ENCODE measurements at regions not wholly inside any gene's neighbourhood (a gene's known extent, or its start where the extent isn't known, plus 50 kb on each side); places are given as distances from the start of the nearest gene placed in this dataset.

DNA sequence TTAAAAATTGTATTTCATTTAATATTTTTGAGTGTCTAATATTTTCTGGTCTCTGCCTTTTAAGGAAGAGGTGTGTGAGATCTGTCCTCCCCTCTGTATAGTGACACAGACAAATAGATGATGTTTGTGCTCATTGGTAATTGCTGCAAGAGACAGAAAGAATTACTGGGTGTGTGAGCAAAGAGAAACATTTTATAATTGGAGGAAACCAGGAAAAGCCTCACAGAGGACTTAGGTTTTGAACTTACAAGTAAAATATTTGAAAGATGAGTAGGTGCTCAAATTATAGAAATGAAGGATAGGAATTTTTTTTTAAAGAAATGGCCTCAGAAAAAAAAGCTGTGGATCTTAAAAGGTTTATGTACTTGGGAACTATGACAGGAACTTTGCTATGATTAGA is 149.8 kb downstream of the SPCS3 start:
- no peaks in the 10 kb centered on the region for H3K36me3 Mint-ChIP-seq
- H3K27ac Mint-ChIP-seq, result no peak overlapping the region
- no peaks in the 10 kb centered on the region for H3K4me1 Mint-ChIP-seq
- no peaks in the 10 kb centered on the region for H3K9me3 Mint-ChIP-seq
- H3K27me3 Mint-ChIP-seq, result no peaks in the 10 kb centered on the region
- H3K4me3 Mint-ChIP-seq, result no peak overlapping the region
- no peak for ATAC-seq

DNA sequence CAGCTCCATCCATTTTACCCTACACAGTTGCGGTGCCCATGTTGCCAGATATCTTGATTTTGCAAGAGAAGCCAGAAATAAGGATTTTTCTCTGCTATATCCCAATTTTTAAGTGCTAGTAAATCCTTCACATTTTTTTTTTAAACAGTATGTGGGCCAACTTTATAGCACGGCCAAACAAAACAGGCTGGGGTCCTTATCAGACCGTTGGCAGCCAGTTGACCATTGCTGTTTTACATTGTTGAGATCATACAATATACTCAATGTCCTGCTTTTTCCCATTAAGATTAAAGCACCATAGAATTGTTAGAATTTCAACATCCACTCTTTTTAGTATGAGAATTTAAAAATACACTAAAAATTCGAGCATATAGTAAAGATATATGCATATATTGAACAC is 150.9 kb downstream of the SPCS3 start:
- no peaks in the 10 kb centered on the region for H3K9me3 Mint-ChIP-seq
- H3K36me3 Mint-ChIP-seq, result no peaks in the 10 kb centered on the region
- no peaks in the 10 kb centered on the region for H3K4me1 Mint-ChIP-seq
- H3K27ac Mint-ChIP-seq, result no peak overlapping the region
- H3K4me3 Mint-ChIP-seq, result no peak overlapping the region
- ATAC-seq, result no peak
- no peaks in the 10 kb centered on the region for H3K27me3 Mint-ChIP-seq

DNA sequence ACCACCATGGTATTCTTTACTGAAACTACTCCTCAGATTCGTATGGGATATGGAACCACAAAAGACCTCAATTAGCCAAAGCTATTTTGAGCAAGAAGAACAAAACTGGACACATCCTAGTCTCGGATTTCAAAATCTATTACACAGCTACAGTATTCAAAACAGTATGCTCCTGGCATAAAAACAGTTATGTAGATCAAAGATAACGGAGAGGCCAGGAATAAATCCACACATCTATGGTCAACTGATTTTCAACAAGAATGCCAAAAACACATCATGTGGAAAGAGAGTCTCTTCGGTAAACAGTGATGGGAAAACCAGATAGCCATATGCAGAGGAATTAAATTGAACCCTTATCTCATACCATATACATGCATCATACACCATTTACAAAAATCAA is 155.3 kb downstream of the SPCS3 start:
- Mint-ChIP-seq H3K4me3 (no peak overlapping the region), H3K27me3 (no peaks in the 10 kb centered on the region), H3K4me1 (no peaks in the 10 kb centered on the region), H3K27ac (no peak overlapping the region), H3K9me3 (peaks cover 4% of the 10 kb centered on the region), H3K36me3 (no peaks in the 10 kb centered on the region)
- no peak for ATAC-seq

DNA sequence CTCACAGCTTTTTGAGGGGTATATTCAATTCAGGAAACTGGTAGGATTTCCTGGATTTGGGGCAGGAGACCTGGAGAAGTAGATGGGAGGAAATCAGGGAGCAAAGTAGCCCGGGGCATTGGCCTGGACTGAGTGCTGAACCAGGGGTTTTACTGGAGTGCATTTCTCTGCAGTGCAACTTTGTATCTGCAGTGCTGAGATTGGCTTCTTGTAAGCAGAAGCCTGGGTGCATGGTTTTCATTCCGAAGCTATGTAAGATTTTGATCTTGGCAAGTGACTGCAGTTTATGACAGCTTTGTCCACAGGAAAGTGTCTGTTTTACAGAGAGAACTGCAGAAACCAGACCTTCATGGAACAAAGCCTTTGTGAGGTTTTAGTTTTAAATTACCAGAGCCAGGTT is 158.3 kb downstream of the SPCS3 start:
- ATAC-seq, result no peak
- Mint-ChIP-seq H3K36me3 (no peaks in the 10 kb centered on the region), H3K27ac (no peak overlapping the region), H3K4me1 (no peaks in the 10 kb centered on the region), H3K9me3 (peaks cover 4% of the 10 kb centered on the region), H3K4me3 (no peak overlapping the region), H3K27me3 (no peaks in the 10 kb centered on the region)

DNA sequence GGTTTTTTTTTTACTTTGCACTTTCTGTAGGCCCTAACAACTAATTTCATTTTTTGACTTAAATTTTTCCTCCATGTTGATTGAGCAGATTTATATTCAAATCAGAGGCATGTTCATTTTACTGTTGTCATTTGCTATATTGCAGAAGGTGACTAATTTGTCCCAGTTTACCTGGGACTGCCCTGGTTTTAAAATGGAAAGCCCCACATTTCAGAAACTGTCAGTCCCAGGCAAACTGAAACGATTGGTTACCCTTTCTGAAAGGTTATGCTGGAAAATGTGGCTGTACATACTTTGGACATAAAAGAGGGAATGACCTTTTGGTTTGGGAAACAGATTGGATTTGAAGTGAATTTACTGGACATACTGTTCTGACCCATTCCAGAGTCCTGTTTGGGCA is 160.0 kb downstream of the SPCS3 start:
- H3K4me3 Mint-ChIP-seq, result no peak overlapping the region
- no peaks in the 10 kb centered on the region for H3K4me1 Mint-ChIP-seq
- peaks cover 4% of the 10 kb centered on the region for H3K9me3 Mint-ChIP-seq
- H3K27me3 Mint-ChIP-seq, result no peaks in the 10 kb centered on the region
- no peak for ATAC-seq
- H3K36me3 Mint-ChIP-seq, result no peaks in the 10 kb centered on the region
- no peak overlapping the region for H3K27ac Mint-ChIP-seq

DNA sequence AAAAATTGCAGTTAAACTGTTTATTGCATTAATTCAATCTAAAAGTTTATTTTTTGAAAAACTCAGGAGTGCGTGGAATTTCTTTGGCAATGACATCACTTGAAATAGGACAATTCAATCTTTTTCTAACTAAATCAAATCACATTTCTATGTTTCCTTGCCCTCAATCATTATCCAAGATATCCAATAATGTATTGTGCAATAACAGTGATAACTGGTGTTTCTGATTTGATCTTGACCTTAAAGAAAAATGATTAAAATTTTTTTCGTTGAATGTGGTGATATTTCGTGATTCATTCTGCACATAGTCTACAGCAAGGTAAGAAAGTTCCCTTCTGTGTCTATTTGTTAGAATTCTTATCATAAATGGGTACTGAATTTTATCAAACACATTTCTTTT is 163.2 kb downstream of the SPCS3 start:
- no peaks in the 10 kb centered on the region for H3K36me3 Mint-ChIP-seq
- no peaks in the 10 kb centered on the region for H3K27me3 Mint-ChIP-seq
- no peaks in the 10 kb centered on the region for H3K4me1 Mint-ChIP-seq
- H3K27ac Mint-ChIP-seq, result no peak overlapping the region
- peaks cover 4% of the 10 kb centered on the region for H3K9me3 Mint-ChIP-seq
- no peak overlapping the region for H3K4me3 Mint-ChIP-seq
- no peak for ATAC-seq

DNA sequence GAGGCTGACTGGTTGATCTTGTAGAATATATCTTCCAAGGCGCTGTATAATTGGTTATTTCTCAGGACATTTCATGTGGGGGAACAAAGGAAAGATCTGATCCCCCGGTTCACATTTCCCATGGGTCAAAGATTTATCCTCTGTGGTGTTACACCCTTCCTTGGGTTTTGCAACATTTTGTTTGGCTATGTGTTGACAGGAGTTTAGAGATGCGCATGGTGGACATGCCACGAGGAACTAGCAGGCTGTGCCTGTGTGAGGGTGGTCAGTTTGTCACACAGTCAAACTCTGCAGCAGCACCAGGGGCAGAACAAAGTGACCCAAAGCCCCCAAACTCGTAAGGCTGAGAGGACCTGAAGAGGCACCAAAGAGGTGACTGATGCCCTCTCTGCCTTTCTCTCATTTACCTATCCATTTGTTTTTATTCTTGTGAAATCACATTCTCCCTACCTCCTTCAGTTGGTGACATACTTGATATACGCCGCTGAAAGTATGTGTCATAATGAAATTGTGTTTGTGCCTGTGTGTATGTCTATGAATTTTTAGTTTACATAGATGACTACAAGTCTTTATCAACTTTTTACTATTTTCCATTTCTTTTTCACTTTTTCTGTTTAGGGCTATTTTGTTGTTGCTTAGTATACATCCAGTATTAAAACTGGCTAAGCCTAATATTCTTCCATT is 164.7 kb downstream of the SPCS3 start:
- no peak for ATAC-seq
- no peak overlapping the region for H3K27ac Mint-ChIP-seq
- H3K36me3 Mint-ChIP-seq, result no peaks in the 10 kb centered on the region
- H3K4me3 Mint-ChIP-seq, result no peak overlapping the region
- no peaks in the 10 kb centered on the region for H3K4me1 Mint-ChIP-seq
- H3K9me3 Mint-ChIP-seq, result peaks cover 1% of the 10 kb centered on the region
- H3K27me3 Mint-ChIP-seq, result no peaks in the 10 kb centered on the region

DNA sequence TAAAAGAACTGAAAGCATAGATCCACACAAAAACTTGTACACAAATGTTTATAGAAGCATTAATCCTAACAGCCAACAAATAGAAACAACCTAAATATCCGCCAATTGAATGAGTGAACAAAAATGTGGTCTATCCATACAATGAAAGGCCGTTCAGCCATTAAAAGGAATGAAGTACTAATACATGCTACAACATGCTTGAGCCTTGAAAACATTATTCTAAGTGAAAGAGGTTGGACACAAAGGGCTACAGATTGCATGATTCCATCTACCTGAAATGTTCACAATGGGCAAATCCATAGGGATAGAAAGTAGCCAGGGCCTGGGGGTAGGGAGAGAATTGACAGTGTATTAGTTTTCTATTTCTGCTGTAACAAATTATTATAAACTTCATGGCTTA is 169.2 kb downstream of the SPCS3 start:
- H3K4me1 Mint-ChIP-seq, result no peaks in the 10 kb centered on the region
- no peak overlapping the region for H3K4me3 Mint-ChIP-seq
- H3K27ac Mint-ChIP-seq, result no peak overlapping the region
- no peaks in the 10 kb centered on the region for H3K9me3 Mint-ChIP-seq
- ATAC-seq, result no peak
- H3K36me3 Mint-ChIP-seq, result no peaks in the 10 kb centered on the region
- no peaks in the 10 kb centered on the region for H3K27me3 Mint-ChIP-seq

DNA sequence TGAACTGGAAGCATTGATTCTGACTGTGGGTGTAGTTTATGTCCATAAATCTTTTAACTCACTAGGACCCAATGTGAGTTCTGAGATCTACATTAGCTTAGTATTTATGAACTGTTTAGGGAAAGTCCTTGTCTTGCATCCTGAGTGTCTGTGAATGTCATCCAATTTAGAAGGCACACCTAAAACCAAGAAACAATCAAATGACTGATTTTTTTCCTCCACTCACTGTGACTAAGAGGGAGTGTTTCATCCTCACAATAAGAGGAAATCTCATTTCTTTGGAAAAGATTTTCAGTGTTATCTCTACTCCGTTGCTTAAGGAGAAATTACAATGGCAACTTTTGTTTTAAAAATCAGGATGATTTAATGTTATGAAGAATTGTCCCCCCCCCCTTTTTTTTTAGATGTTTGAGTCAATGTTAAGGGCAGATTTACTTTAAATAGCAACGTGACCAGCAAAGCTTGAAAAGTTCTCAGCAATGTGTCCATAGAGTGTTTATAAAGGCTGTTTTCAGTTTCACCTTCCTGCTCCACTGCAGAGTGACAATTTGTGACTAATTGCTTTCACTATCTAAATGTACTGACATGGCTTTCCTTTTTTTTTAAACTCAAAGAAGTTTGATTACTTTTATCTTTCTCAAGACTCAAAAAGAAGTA is 173.0 kb downstream of the SPCS3 start:
- ATAC-seq, result no peak
- Mint-ChIP-seq H3K4me3 (no peak overlapping the region), H3K4me1 (no peaks in the 10 kb centered on the region), H3K9me3 (peaks cover 3% of the 10 kb centered on the region), H3K27ac (no peak overlapping the region), H3K36me3 (no peaks in the 10 kb centered on the region), H3K27me3 (no peaks in the 10 kb centered on the region)

DNA sequence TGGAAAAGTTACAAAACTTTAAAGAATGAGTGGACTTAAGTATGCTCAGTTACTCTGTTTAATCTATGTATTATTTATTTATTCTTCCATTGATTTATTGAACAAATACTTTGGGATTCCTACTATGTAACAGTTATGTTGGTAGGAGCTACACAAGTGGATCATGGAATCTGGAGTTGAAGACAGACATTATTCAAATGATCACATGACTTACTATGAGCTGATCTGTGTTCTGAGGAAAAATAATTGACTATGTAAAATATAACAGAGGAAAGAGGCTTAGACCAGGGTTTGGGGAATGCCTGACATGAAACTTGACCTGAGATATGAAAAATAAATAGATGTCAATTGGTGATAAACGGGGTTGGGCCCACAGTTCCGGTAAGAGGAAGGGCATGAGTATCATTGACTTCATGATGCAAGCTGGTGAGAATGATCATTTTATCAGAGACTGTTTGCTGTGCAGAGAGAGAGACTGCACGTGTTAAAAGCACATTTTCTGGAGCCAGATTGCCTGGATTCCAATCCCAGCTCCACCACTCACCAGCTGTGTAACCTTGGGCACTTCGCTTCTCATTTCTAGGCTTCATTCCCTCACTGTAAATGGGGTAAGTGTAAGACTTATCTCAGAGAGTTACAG is 179.0 kb downstream of the SPCS3 start:
- no peak overlapping the region for H3K4me3 Mint-ChIP-seq

DNA sequence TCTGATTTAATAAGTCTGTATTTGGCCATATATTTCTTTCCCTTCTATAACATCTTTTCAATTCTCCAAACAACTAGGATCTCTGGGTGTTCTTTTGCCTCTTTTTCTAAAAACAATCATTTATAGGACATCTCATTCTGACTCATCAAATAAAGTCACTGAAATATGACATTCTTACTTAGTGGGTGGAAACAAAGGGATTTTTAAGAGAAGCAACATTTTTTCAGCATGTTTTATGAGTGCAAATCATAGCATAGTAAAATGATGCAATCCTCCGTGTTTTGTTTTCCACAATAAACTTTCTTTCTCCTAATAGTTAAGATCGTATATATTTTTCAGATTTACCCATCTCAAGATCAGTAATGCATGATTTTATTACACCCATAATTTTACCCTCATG is 179.8 kb downstream of the SPCS3 start:
- Mint-ChIP-seq H3K27ac (no peak overlapping the region), H3K9me3 (peaks cover 3% of the 10 kb centered on the region), H3K36me3 (no peaks in the 10 kb centered on the region), H3K4me3 (no peak overlapping the region), H3K4me1 (no peaks in the 10 kb centered on the region), H3K27me3 (no peaks in the 10 kb centered on the region)
- no peak for ATAC-seq

More for the DNA sequence above, 179.0 kb downstream of the SPCS3 start:
- Mint-ChIP-seq H3K27me3 (no peaks in the 10 kb centered on the region), H3K9me3 (peaks cover 3% of the 10 kb centered on the region), H3K36me3 (no peaks in the 10 kb centered on the region), H3K4me1 (no peaks in the 10 kb centered on the region), H3K27ac (no peak overlapping the region)
- no peak for ATAC-seq

DNA sequence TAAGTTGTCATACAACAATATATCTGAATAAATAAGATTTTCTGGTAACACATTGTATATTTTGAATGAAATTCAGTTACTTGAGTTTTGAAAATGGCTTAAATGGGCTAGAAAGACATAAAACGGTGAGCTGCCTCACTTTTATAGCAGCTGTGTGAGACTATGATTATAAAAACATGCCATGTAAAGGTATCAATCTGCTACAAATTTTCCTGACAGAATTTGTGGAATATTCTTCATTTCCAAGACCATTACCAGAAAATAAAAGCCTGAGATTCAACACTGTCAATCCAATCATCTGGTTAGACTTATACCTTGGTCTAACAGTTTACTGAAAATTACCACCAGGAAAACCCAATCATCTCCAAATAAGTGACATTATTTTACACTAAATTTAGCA is 181.1 kb downstream of the SPCS3 start:
- ATAC-seq, result no peak
- no peaks in the 10 kb centered on the region for H3K4me1 Mint-ChIP-seq

DNA sequence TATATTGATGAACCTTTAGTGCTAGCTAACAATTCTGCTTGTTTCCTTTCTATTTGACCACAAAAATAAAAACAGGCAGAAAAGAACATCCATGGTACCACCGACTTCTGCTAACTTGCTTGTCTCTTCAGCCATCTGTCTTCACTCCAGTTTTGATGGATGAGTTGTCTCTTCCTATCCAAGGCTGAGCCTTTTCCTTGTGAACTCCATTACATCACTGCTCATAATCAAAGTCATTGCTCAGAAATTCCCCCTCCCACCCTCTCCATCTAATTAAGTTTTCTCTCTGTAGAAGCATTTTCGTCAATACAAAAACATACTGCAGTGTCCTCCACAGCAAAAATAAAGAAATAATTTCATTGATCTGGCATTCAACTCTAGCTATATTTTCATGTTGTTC is 184.4 kb downstream of the SPCS3 start:
- Mint-ChIP-seq H3K9me3 (no peaks in the 10 kb centered on the region), H3K4me1 (no peaks in the 10 kb centered on the region), H3K4me3 (no peak overlapping the region), H3K36me3 (no peaks in the 10 kb centered on the region), H3K27me3 (no peaks in the 10 kb centered on the region), H3K27ac (no peak overlapping the region)
- no peak for ATAC-seq

More for the DNA sequence above, 181.1 kb downstream of the SPCS3 start:
- H3K27ac Mint-ChIP-seq, result no peak overlapping the region
- no peaks in the 10 kb centered on the region for H3K27me3 Mint-ChIP-seq
- H3K4me3 Mint-ChIP-seq, result no peak overlapping the region
- no peaks in the 10 kb centered on the region for H3K9me3 Mint-ChIP-seq
- no peaks in the 10 kb centered on the region for H3K36me3 Mint-ChIP-seq

DNA sequence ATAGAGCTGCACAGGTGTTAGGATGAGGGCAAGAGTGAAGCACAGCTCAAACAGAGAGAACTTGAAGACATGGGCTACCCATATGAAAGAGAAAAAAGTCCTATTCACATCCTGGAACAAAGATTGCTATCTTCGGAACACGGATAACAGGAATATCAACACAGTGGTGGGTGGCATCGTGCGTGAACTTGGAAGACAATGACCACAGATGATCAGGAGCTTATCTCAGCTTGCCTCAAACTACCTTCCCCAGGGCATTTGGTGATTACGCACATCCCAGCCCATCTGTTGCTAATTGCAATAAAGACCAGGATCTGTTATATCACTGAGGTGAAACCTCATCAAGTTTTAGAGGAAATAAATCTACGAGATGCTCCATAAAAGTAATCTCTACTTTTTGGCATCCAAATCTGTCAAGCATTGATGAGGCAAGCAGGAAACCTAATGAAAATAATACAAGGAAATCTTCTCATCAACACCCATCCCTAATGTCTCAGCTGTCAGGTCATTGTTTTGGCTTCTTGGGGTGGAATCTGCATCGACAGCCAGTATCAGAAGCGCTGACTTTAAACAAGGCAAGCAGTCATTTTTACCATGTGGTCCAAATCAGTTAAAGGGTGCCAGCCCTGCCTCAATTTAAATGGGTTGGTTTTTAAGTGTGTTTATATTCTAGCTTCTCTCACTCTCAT is 188.2 kb downstream of the SPCS3 start:
- no peaks in the 10 kb centered on the region for H3K27me3 Mint-ChIP-seq
- ATAC-seq, result no peak
- H3K36me3 Mint-ChIP-seq, result no peaks in the 10 kb centered on the region
- no peaks in the 10 kb centered on the region for H3K9me3 Mint-ChIP-seq
- no peaks in the 10 kb centered on the region for H3K4me1 Mint-ChIP-seq
- no peak overlapping the region for H3K27ac Mint-ChIP-seq
- H3K4me3 Mint-ChIP-seq, result no peak overlapping the region

DNA sequence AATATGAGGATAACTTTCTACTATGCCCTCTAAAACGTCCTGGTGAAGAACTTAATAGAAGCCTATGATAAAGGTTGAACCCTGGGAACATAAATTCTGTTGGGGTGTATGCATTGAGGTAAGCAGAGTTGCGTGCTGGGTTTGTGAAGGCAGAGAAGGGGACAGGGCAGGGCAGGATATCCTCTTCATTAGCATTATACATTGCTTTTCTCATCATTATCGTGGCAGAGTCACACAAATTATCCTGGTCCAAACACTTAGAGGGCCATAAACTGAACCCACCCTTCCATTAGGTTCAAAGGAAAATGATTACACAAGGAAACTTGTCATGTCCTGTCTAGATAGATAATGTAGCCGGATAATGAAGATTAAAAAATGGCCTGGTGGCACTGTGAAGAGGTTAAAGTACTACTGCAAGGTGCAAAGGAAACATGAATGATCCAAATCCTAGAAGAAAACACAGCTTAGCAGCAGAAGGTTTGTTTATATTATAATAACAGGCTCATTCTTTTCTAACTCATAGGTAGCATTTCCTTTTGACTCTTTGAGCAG is 189.1 kb downstream of the SPCS3 start:
- Mint-ChIP-seq H3K9me3 (no peaks in the 10 kb centered on the region), H3K27ac (no peak overlapping the region), H3K27me3 (no peaks in the 10 kb centered on the region), H3K36me3 (no peaks in the 10 kb centered on the region), H3K4me1 (no peaks in the 10 kb centered on the region), H3K4me3 (no peak overlapping the region)
- ATAC-seq, result no peak
